B cell (primary cell): ENCODE measurements at regions not wholly inside any gene's neighbourhood (a gene's known extent, or its start where the extent isn't known, plus 50 kb on each side); places are given as distances from the start of the nearest gene placed in this dataset.

Source experiments
- CTCF ChIP-seq: fragments of 200-600 bp; IDR thresholded peaks from one replicate; pipeline ENCODE4 v1.8.0; 2022; ENCODE audit warnings: antibody characterized with exemption, mild to moderate bottlenecking
- EZH2 ChIP-seq: IDR thresholded peaks from 2 replicates; pipeline ENCODE4 v1.6.1; 2012; ENCODE audit warnings: borderline replicate concordance, low read depth, mild to moderate bottlenecking, moderate library complexity, low read length; ENCODE audit not compliant: insufficient read depth, poor library complexity, severe bottlenecking

DNA sequence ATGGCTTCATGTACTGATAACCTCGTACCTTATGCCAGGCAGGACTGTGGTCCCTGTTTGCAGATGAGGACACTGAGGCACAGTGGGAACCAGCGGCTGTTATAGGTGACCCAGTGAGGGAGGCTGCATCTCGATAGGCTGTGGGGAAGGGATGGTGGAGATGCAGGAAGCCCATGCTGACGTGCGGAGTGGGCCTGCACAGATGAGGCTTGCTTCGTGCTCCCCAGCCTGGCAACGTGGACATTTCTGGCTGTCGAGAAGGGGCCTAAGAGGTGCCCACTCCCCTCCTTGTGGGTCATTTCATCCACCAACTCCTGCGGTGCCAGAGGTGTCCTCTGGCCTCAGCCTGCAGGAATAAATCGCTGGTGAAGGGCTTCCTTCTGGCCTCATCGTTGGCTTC, 107.4 kb downstream of the SLC25A47 start:
- TF ChIP-seq EZH2 = no peak
- no peak for TF ChIP-seq CTCF
